AG10803 (cell line): ENCODE measurements at regions not wholly inside any gene's neighbourhood (a gene's known extent, or its start where the extent isn't known, plus 50 kb on each side); places are given as distances from the start of the nearest gene placed in this dataset.

ENCODE experiments used
- DNase-seq: peaks from one replicate; pipeline ENCODE4 v3.0.0; 2010; ENCODE audit warnings: low read depth
- H3K4me3 ChIP-seq: 2 replicates; pipeline ENCODE4 v1.5.1; 2011; ENCODE audit warnings: mild to moderate bottlenecking, low read length, control low read depth
- CTCF ChIP-seq: conservative IDR thresholded peaks from 2 replicates; pipeline ENCODE4 v1.5.1; 2011; ENCODE audit warnings: mild to moderate bottlenecking, low read length, control low read depth, inconsistent platforms

- TF ChIP-seq CTCF = no peak
- DNase-seq = no peak
- H3K4me3 ChIP-seq = no peak overlapping the region
These were observed 185.1 kb downstream of the CLIC5 start for GRCh38 chr6:45830441-45831139.

- TF ChIP-seq CTCF = no peak
- no peak for DNase-seq
- no peak overlapping the region for H3K4me3 ChIP-seq
These were observed 185.8 kb downstream of the CLIC5 start for GRCh38 chr6:45829873-45830272.

- no peak for DNase-seq
- TF ChIP-seq CTCF = no peak
These were observed 187.6 kb downstream of the CLIC5 start for GRCh38 chr6:45827952-45828530.

GRCh38 chr6:45822873-45823272, 192.8 kb downstream of the CLIC5 start:
- no peak overlapping the region for H3K4me3 ChIP-seq
- DNase-seq = no peak
- TF ChIP-seq CTCF = no peak

More at GRCh38 chr6:45827952-45828530, 187.6 kb downstream of the CLIC5 start:
- no peak overlapping the region for H3K4me3 ChIP-seq

GRCh38 chr6:45822246-45822812, 193.3 kb downstream of the CLIC5 start:
- DNase-seq = no peak
- no peak for TF ChIP-seq CTCF
- H3K4me3 ChIP-seq = no peak overlapping the region

- H3K4me3 ChIP-seq = no peak overlapping the region
- no peak for DNase-seq
- TF ChIP-seq CTCF = no peak
These were observed 197.0 kb downstream of the CLIC5 start for GRCh38 chr6:45818655-45819054.
